ENCODE measurements at regions not wholly inside any gene's neighbourhood (a gene's known extent, or its start where the extent isn't known, plus 50 kb on each side); places are given as distances from the start of the nearest gene placed in this dataset.
"Not testable (repeated sequence)": the region's sequence is repeated elsewhere in the genome, so short reads cannot be mapped to it uniquely, and the experiment has no call there.

DNA sequence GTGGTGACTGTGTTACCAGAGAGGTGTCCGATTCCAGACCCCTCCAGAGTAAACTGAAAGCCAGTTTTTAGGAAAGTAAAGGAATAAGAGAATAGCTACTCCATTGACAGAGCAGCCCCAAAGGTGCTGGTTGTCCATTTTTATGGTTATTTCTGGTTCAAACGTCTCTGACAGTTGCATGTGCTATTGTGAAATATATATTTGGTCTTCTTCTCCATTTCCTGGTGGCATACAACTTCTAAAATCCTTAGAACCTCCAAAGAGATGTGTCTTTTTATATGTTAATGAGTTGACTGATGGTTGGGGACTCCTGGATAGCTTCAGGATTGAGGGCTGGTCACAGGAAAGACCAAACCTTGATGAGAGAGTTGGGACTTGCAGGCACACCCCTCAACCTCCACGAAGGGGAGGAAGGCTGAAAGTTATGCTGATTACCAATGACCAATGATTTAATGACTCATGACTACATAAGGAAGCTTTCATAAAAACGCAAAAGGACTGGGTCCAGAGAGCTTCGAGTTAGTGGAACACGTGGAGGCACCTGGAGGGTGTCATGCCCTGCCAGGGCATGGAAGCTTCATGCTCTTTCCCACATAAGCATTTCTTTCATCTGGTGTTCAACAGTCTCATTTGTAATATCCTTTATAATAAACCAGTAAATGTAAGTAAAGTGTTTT lies 100.7 kb downstream of the SLC16A1 start:
- no peak for DNase-seq

GRCh38 chr1:112854368-112854984 lies 101.5 kb downstream of the SLC16A1 start:
- DNase-seq: not testable (repeated sequence)

- not testable (repeated sequence) for DNase-seq
Observed at GRCh38 chr1:112853915-112854314, 102.1 kb downstream of the SLC16A1 start.

DNA sequence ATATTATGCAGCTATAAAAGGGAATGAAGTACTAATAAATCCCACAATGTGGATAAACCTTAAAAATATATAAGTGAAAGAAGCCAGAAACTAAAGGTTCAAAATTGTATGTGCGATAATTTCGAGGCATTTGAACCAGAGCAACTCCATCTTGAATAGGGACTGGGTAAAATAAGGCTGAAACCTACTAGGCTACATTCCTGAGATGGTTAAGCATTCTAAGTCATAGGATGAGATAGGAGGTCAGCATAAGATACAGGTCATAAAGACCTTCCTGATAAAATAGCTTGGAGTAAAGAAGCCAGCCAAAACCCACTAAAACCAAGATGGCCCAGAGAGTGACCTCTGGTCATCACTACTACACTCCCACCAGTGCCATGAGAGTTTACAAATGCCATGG lies 103.1 kb downstream of the SLC16A1 start:
- no peak for DNase-seq

DNA sequence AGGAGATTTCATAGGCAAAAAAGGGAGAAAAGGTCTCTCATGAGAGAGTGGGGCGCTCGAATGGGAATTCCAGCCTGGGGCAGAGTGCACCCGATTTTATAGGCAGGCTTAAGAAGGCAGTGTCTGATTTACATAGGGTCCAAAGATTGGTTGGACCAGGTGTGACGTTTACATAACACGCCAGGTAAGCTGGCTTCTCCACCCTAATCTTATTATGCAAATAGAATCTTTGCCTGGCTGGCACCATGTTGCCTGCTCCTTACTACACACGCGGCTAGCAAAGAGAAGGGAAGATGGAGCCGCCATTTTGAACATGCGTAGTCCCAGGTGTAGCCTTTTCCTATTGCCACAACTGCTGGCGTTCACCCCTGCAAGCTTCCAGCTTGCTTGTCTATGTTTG lies 103.7 kb downstream of the SLC16A1 start:
- no peak for DNase-seq

DNA sequence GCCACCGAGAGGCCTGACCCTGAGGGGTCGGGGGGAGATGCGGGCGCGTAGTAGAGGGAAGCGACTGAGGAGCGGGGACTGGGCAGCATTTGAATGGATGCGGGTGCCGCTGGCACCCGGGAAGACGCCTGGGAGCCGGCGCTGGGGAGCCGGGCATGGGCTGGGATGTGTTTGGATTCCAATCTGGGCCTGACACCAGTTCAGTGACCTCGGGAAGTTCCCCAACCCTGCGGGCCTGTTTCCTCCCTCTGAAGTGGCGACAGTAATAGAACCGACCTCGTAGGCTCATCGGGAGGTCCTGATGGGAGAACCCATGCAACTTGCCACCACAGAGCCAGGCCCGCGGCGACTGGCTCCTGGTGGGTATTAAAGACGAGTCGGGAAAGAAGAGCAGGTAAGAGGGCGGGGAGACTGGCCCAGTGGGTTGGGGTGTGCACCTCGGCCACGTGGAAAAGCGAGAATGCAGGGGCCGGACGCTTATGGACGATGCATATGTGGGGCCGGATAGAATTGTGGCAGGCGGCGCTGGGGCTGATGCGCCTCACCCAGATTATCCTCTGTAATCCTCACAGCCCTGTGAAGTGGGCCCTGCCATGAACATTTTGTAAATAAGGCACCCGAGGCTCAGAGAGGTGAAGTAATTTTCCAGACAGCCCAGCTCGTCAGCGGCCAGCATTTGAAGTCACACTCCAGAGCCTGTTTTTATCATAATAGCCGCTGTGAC lies 105.8 kb downstream of the SLC16A1 start:
- no peak for DNase-seq

- DNase-seq: no peak
Observed at GRCh38 chr1:112849425-112850033, 106.5 kb downstream of the SLC16A1 start.

DNA sequence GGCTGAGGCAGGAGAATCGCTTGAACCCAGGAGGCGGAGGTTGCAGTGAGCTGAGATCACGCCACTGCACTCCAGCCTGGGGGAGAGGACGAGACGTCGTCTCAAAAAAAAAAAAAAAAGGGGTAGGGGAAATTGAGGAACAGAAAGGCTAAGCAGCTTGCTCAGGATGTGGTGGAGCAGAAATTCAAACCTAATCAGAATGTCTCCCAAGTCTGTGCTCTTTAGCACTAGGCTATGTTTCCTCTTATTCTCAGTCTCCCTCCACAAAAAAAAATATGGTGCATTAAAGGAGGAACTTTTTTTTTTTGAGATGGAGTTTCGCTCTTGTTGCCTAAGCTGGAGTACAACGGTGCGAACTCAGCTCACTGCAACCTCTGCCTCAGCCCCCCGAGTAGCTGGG lies 114.2 kb downstream of the SLC16A1 start:
- no peak for DNase-seq

GRCh38 chr1:112840631-112841624 lies 115.1 kb downstream of the SLC16A1 start:
- DNase-seq: no peak

DNA sequence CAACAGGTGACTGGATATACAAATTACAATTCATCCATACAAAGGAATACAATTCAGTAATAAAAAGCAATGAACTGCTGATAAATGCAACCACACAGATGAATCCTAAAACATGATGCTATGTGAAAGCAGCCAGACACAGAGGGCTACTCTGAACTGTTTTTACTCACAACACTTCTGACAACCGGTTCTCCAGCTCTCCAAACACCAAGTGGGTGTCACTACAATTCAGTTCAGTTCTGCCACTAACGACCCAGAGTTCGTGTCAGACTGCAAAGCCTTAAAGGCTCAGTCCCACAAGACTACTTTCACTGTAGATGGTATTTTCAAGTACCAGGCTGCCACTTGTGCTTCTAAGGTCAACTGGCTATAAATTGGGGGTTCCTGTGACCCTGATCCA lies 119.4 kb downstream of the SLC16A1 start:
- no peak for DNase-seq

DNA sequence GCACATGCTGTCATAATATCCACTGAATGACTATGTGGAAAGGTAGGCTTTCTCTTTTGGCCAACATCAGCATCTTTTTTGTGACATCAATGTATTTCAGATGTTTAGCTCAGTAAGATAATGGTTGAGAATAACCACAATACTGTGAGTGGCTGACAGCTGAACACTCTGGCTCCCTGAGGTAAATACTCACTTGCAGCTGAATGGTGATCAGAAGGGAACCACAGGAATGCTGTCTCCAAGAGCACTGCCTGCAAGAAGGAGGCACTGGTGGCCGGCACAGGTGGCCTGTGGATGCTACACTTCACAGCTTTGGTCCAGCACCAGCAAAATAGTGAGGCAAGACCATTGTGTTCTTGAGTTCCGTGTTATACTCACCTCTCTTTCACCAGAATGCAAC lies 118.7 kb upstream of the PPM1J start:
- no peak for DNase-seq

GRCh38 chr1:112832259-112832658 lies 117.1 kb upstream of the PPM1J start:
- not testable (repeated sequence) for DNase-seq

DNA sequence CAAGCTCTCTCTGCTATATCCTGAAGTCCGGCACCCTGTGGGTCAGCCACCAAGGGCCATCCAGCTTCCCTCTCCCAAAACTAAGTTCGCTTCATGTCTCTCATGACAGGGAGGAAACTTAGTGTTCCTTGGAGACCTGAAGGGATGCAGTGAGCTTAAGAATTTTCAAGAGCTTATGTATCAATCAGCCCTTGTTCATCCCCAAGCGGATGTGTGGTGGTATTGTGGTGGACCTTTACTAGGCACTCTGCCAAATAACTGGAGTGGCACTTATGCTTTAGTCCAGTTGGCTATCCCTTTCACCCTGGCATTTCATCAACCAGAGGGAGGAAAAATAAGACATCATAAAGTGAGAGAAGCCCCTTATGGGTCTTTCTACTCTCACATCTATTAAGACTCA lies 114.6 kb upstream of the PPM1J start:
- not testable (repeated sequence) for DNase-seq

DNA sequence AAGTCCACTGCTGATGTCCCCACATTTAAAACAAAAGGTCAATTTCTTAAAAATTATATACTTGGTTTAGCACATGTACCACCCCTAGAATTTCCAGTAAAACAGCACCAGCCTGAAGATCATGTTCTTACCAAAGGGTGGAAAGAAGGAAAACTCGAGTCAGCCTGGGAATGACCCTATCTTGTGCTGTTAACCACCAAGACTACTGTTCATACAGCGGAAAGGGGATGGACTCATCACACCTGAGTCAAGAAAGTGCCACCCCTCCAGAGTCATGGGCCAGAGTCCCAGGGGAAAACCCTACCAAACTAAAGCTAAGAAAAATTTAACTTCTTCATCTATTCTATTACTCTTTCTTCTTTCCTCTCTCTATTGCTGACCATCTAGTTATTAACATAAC lies 113.6 kb upstream of the PPM1J start:
- DNase-seq: no peak

DNA sequence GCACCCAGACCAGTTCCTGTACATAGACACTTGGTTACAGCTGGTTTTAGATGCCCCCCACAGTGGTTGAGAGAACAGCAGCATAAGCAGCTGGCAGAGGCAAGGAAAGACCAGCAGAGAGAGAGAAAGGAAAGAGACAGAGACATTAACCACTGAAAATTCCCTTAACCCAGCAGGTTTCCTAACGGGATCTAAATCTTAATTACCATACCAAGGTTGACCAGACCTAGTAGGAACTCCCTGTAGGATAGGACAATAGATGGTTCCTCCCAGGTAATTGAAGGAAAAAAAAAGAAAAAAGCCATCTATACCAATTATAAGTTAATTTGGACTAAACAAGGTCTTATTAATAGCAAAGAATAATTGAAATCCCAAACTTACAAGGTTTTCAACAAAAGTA lies 112.3 kb upstream of the PPM1J start:
- not testable (repeated sequence) for DNase-seq

GRCh38 chr1:112826217-112826944 lies 111.2 kb upstream of the PPM1J start:
- DNase-seq: no peak

DNA sequence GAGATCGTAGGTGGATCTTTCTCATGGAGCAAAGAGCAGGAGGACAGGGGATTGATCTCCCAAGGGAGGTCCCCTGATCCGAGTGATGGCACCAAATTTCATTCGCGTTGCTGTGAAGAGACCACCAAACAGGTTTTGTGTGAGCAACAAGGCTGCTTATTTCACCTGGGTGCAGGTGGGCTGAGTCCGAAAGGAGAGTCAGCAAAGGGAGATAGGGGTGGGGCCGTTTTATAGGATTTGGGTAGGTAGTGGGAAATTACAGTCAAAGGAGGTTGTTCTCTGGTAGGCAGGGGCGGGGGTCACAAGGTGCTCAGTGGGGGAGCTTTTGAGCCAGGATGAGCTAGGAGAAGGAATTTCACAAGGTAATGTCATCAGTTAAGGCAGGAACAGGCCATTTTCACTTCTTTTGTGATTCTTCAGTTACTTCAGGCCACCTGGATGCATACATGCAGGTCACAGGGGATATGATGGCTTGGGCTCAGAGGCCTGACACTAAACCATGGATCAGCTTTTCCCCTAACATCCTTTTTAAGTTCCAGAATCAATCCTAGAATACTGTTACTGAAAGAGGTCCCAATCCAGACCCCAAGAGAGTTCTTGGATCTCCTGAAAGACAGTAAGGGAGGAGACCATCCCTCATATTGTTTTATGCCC lies 110.6 kb upstream of the PPM1J start:
- DNase-seq: not testable (repeated sequence)

GRCh38 chr1:112825075-112825474 lies 109.9 kb upstream of the PPM1J start:
- DNase-seq: not testable (repeated sequence)

DNA sequence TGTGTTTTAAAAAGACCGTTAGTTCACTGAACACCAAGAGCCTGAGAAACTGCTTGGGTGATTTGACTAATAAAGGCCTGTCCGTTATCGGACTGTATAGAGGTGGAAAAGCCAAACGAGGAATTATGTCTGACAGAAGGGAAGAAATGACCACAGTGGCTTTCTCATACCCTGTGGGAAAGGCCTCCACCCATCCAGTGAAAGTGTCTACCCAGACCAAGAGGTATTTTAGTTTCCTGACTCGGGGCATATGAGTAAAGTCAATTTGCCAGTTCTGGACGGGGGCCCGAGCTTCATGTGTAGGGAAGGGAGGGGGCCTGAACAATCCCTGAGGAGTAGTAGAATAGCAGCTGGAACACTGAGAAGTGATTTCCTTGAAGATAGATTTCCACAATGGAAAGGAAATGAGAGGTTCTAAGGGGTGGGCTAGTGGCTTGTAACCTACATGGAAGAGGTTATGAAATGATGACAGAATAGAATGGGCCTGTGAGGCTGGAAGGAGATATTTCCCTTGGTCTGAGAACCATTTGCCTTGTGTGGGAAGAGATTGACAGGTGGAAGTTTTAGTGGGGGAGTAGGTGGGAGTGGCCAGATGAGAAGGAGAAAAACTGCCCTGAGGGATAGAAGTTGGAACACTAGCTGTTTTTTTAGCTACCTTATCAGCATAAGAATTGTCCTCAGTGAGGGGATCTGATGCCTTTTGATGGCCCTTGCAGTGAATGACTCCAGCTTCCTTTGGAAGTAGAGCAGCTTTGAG lies 106.4 kb upstream of the PPM1J start:
- DNase-seq: not testable (repeated sequence)

DNA sequence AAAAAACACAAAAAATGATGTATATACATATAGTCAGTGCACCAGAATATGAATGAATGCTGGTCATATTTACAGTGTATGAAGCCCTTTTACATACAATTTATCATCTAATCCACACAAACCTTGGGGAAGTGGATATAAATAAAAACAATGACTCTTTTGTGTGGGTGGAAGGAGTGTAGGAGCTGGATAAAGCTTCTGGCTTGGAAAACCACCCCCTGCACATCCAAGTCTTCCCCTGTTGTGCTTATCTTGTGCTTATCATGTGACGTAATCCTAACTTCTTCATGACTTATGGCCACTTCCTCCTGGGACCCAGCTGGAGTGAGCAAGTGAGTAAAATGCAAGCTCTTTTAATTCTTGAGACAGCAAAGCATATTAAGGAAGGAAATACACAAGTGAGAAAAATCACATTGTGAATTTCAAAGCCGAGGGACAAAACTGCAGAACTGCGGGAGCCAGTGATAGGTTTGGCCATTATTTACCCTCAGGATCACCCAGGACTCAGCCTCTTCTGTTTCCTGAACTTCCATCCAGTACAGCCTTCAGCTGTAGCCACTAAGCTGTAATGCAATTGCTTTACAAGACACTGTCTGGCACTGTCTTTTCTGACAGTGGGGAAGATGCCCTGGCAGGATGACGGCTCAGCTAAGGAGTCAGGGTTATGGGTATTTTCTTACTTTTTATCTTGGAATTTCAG lies 104.0 kb upstream of the PPM1J start:
- DNase-seq: no peak
